Fibroblast of pulmonary artery (primary cell): ENCODE measurements at regions not wholly inside any gene's neighbourhood (a gene's known extent, or its start where the extent isn't known, plus 50 kb on each side); places are given as distances from the start of the nearest gene placed in this dataset.

Experiments
- DNase-seq: peaks from one replicate; pipeline ENCODE4 v3.0.0-alpha.2; 2010; ENCODE audit warnings: low read depth
- H3K4me3 ChIP-seq: replicated peaks from 2 replicates; pipeline ENCODE4 v1.5.1; 2011; ENCODE audit warnings: low read depth, mild to moderate bottlenecking, control low read depth, low read length, moderate library complexity
- TF ChIP-seq, protein P1 (sequence below): IDR thresholded peaks from 2 replicates; pipeline ENCODE4 v1.5.1; 2011; ENCODE audit warnings: mild to moderate bottlenecking, control low read depth, low read length, inconsistent platforms; ENCODE audit errors: missing control alignments

DNA sequence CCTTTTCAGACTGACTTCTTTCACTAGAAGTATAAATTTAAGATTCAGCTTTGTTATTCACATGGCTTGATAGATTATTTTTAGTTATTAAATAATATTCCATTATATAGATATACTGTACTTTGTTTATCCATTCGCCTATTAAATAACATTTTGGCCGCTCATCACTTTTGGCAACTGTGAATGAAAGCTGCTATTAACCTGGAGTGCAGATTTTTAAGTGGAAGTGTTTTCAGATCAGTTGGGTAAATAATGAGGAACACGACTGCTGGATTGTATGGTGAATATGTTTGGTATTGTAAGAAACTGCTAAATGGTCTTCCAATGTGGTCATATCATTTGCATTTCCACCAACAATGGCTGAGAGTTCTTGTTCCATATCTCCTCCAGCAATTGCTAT lies 97.6 kb upstream of the ZNF804B start:
- no peak for DNase-seq
- H3K4me3 ChIP-seq: no peak overlapping the region
- TF ChIP-seq, protein P1, sequence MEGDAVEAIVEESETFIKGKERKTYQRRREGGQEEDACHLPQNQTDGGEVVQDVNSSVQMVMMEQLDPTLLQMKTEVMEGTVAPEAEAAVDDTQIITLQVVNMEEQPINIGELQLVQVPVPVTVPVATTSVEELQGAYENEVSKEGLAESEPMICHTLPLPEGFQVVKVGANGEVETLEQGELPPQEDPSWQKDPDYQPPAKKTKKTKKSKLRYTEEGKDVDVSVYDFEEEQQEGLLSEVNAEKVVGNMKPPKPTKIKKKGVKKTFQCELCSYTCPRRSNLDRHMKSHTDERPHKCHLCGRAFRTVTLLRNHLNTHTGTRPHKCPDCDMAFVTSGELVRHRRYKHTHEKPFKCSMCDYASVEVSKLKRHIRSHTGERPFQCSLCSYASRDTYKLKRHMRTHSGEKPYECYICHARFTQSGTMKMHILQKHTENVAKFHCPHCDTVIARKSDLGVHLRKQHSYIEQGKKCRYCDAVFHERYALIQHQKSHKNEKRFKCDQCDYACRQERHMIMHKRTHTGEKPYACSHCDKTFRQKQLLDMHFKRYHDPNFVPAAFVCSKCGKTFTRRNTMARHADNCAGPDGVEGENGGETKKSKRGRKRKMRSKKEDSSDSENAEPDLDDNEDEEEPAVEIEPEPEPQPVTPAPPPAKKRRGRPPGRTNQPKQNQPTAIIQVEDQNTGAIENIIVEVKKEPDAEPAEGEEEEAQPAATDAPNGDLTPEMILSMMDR: no peak

DNA sequence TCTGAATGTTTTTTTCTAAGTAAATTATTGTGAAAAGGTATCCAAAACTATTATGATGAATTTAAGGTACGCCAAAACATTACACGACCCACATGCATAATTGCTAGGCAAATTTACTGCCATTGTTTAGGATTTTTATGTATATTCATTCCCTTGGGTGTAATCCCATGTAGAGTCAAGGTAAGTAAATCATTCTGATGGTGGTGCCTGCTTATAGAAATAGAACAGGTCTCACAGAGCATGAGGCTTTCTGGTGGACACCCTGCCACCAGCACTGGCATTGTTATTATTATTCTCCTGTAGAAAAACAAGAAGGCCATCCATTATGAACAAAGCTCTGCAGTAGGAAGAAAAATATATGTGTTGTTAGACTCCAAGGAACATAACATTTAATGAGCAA lies 111.7 kb upstream of the ZNF804B start:
- no peak overlapping the region for H3K4me3 ChIP-seq
- no peak for DNase-seq
- TF ChIP-seq, protein P1: no peak

DNA sequence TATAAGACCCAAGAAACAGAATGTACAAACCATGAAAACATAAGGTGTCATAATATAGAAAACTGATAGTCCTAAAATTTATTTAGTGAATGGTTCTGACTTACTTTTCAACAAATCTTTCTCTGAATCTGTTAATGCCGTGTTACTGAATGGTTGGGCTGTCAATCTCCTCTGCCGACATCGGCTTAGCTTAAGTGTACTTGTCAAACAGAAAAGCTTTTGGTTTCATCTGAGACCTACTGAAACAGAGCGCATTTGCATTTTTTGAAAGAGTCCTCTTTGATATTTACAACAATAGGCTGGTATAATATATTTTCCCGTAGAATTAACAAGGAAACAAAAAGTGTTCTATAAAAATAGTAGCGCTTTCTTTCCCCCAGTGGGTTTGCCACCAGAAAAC lies 120.9 kb upstream of the ZNF804B start:
- no peak for DNase-seq
- TF ChIP-seq, protein P1: no peak
- H3K4me3 ChIP-seq: no peak overlapping the region

DNA sequence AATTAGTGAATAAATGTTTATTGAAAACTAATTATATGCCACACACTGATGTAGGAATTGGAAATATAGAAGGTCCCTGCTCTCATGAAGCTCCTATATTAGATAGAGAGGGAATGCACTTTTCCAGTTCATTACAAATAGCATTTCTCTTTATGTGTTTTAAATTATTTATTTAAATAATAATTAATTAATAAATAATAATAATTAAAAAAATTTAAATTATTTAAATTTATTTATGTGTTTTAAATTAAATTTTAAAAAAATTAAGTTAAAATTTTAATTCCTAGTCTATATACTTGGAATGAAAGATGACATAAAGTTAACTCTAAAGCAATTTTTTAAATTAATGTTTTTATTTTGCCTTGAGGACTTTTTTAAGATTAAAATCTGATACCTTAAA lies 121.7 kb upstream of the ZNF804B start:
- no peak for DNase-seq
- H3K4me3 ChIP-seq: no peak overlapping the region
- TF ChIP-seq, protein P1: no peak

DNA sequence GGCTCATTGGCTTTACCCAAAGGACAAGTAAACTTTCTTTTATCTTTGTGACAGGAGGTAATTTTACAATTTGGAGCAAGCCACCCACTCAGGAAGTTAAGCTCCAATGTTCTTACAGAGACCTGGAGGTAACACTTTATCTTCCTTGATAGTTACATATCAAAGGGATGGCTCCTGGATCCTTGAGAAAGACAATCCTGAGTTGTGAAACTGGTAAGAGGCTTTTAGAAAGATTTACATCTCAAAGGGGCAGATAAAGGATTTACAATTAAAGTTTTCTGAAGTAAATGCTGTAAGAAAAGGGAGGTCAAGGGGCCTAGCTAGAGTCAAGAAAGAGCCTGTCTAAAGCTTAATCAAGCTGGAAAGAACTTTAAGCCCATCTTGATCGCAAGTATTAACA lies 124.4 kb upstream of the ZNF804B start:
- no peak overlapping the region for H3K4me3 ChIP-seq
- TF ChIP-seq, protein P1: no peak
- DNase-seq: no peak

DNA sequence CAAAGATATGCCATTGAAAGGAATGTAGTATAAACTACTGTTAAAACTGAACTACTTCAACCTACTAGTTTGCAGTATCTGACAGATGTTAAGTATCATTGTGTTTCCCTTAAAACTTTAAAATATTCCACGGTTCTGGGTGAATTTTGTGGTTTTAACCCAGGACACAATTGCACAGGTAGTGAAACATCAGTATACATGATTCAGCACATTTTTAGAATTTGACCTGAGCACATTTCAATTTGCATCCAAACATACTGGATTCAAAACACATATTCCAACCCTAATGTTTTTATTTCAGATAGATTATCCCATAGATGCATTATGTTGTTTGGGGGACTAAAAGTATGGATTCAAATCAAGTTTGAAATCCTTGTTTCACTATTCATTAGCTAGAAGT lies 129.9 kb upstream of the ZNF804B start:
- H3K4me3 ChIP-seq: no peak overlapping the region
- TF ChIP-seq, protein P1: no peak
- DNase-seq: no peak

DNA sequence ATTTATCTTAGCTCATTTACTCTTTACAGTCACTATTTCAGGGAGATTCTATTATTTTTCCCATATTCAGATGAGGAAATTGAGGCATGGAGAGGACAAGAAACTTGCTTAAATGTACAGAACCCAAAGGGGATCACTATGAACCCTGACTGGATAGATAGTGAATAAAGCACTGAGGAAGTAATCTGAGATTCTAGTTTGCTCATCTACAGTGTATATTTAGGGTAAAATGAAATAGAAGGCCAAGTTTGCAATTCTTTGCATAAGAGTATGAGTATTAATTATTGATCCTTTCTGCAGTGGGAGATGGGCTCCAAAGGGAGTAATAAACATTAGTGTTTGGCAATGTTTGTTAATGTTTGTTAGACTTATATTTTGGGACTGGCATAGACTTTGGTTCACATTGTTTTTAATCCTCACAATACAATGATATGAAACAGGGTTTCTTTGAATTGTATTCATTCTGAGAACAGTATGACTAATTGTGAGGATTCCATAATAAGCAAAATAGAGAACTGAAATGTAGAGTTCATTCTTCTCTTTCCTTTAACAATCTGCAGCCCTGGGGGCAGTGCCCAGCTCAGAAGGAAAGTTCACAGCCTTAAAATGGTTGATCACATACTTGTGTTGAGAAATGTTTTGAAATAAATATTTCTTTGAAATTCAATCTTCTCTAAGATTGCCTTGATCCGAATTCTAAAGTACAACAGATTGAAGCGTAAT lies 131.0 kb upstream of the ZNF804B start:
- H3K4me3 ChIP-seq: no peak overlapping the region
- no peak for DNase-seq
- TF ChIP-seq, protein P1: no peak
